Hepatic stellate cell (primary cell): ENCODE measurements at regions not wholly inside any gene's neighbourhood (a gene's known extent, or its start where the extent isn't known, plus 50 kb on each side); places are given as distances from the start of the nearest gene placed in this dataset.
A peak's percentile ranks its signal among the peaks of the same experiment; 100 is the strongest.

Experiments used
- DNase-seq: peaks from one replicate; pipeline ENCODE4 v3.0.0; 2011; ENCODE audit warnings: low spot score

- DNase-seq = no peak
Observed at GRCh38 chr2:134122610-134123009, 131.3 kb upstream of the MGAT5 start.

- no peak for DNase-seq
Observed at GRCh38 chr2:134123332-134123731, 130.5 kb upstream of the MGAT5 start.

GRCh38 chr2:134124047-134124753, 129.7 kb upstream of the MGAT5 start:
- DNase-seq = peak; percentile 64

GRCh38 chr2:134127496-134127895, 126.4 kb upstream of the MGAT5 start:
- no peak for DNase-seq

GRCh38 chr2:134128746-134129145, 125.1 kb upstream of the MGAT5 start:
- DNase-seq = no peak

- DNase-seq = no peak
Observed at GRCh38 chr2:134129900-134130537, 123.9 kb upstream of the MGAT5 start.

GRCh38 chr2:134131681-134132489, 122.0 kb upstream of the MGAT5 start:
- DNase-seq = no peak

GRCh38 chr2:134132490-134132857, 121.4 kb upstream of the MGAT5 start:
- no peak for DNase-seq

GRCh38 chr2:134133622-134134312, 120.1 kb upstream of the MGAT5 start:
- no peak for DNase-seq

GRCh38 chr2:134134313-134134706, 119.6 kb upstream of the MGAT5 start:
- DNase-seq = no peak

- no peak for DNase-seq
Observed at GRCh38 chr2:134134827-134135226, 119.0 kb upstream of the MGAT5 start.

GRCh38 chr2:134135793-134136192, 118.1 kb upstream of the MGAT5 start:
- no peak for DNase-seq

GRCh38 chr2:134136731-134137130, 117.1 kb upstream of the MGAT5 start:
- no peak for DNase-seq

GRCh38 chr2:134137182-134137611, 116.7 kb upstream of the MGAT5 start:
- DNase-seq = peak; percentile 75

- DNase-seq = peak; percentile 45
Observed at GRCh38 chr2:134138115-134138514, 115.8 kb upstream of the MGAT5 start.

GRCh38 chr2:134139611-134140010, 114.3 kb upstream of the MGAT5 start:
- no peak for DNase-seq

GRCh38 chr2:134140251-134140661, 113.6 kb upstream of the MGAT5 start:
- DNase-seq = no peak

GRCh38 chr2:134141598-134142340, 112.1 kb upstream of the MGAT5 start:
- no peak for DNase-seq

GRCh38 chr2:134142341-134142738, 111.5 kb upstream of the MGAT5 start:
- no peak for DNase-seq

GRCh38 chr2:134142903-134143302, 111.0 kb upstream of the MGAT5 start:
- peak; percentile 33 for DNase-seq

- no peak for DNase-seq
Observed at GRCh38 chr2:134143568-134143967, 110.3 kb upstream of the MGAT5 start.
